LNCaP clone FGC (cell line): ENCODE measurements at regions not wholly inside any gene's neighbourhood (a gene's known extent, or its start where the extent isn't known, plus 50 kb on each side); places are given as distances from the start of the nearest gene placed in this dataset.

Experiments used
- DNase-seq: peaks from one replicate; pipeline ENCODE4 v3.0.0-alpha.2; 2011; ENCODE audit warnings: low read depth
- H3K4me3 ChIP-seq: 2 replicates; pipeline ENCODE4 v1.5.1; 2011; ENCODE audit warnings: mild to moderate bottlenecking, low read depth, low read length, control low read depth
- TF ChIP-seq, protein P1 (sequence below): IDR thresholded peaks from 2 replicates; pipeline ENCODE4 v1.5.1; 2012; ENCODE audit warnings: mild to moderate bottlenecking; ENCODE audit not compliant: control insufficient read depth, insufficient read depth; ENCODE audit errors: extremely low read depth

GRCh38 chr5:172573986-172574870 is 66.8 kb upstream of the NEURL1B start:
- TF ChIP-seq, protein P1, sequence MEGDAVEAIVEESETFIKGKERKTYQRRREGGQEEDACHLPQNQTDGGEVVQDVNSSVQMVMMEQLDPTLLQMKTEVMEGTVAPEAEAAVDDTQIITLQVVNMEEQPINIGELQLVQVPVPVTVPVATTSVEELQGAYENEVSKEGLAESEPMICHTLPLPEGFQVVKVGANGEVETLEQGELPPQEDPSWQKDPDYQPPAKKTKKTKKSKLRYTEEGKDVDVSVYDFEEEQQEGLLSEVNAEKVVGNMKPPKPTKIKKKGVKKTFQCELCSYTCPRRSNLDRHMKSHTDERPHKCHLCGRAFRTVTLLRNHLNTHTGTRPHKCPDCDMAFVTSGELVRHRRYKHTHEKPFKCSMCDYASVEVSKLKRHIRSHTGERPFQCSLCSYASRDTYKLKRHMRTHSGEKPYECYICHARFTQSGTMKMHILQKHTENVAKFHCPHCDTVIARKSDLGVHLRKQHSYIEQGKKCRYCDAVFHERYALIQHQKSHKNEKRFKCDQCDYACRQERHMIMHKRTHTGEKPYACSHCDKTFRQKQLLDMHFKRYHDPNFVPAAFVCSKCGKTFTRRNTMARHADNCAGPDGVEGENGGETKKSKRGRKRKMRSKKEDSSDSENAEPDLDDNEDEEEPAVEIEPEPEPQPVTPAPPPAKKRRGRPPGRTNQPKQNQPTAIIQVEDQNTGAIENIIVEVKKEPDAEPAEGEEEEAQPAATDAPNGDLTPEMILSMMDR, result no peak
- no peak for DNase-seq
- no peak overlapping the region for H3K4me3 ChIP-seq

DNA sequence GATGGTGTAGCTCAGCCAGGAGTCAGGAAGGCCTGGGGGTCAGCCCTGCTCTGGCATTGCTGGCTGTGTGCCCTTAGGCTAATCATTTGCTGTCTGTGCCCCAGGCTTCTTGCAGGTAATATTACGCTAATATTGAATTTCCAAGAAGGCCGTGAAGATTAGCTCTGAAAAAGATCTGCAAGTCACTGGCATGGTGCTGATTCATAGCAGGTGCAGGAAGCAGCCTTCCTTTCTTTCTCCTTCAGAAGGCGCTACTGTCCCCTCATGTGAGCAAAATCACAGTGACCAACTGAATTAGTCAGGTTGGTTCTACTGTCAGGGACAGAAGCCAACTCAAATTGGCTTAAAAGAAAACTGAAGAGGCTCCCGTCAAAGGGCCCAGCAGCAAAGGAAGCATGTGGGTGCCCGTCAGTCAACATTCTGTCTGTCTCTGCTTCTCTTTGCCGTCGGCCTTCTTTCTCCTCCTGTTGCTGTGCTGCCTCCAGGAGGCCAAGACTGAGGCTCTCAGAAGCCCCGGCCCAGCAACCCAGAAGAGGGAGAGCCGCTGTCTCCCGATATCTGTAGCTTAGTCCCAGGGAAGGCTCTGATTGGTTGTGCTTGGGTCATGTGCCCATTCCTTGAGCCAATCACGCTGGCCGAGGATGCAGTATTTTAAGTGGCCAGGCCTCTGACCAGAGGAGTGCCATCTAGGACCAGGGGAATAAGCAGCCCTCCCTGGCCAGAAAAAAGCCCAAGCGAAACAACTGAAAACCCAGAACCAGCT is 67.8 kb upstream of the NEURL1B start:
- no peak for DNase-seq
- TF ChIP-seq, protein P1, result no peak
- no peak overlapping the region for H3K4me3 ChIP-seq

DNA sequence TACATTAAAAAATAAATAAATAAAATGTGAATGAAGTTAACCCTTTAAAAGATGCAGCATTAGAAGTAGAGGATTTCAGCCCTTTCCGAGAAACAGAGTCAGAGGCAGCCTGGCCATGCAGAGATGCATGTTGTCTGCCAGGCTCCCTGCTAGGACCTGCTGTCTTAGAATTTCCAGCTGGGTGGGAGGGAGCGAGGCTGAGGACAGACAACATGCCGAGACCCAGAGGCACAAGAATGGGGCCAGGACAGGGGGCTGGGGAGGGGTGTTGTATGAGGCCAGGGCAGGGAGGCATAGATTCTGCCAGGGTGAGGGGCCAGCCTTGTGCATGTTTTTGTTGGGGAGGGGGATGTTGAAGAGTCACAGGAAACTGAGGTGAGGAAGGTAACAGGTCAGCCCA is 68.6 kb upstream of the NEURL1B start:
- H3K4me3 ChIP-seq, result no peak overlapping the region
- TF ChIP-seq, protein P1, result no peak
- no peak for DNase-seq

- TF ChIP-seq, protein P1, result no peak
- H3K4me3 ChIP-seq, result no peak overlapping the region
- no peak for DNase-seq
These were observed 69.2 kb upstream of the NEURL1B start for GRCh38 chr5:172571892-172572291.

DNA sequence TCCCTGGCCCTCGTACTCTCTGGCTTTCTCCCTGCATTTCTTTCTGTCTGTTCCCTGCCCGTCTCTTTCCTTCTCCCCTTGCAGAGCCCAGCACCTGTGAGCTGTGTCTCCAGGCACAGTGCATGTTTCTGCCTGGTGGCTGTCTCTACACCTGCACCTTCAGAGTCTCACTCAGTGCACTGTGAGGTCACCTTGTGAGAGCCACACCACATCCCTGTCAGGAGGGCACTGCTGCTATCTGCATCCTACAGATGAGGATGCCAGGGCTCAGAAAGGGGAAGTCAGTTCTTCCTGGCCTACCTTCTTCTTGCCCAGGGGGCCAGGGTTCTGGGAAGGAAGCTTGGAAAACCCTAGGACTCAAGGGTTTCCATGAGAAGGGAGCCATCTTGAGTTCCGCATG is 69.7 kb upstream of the NEURL1B start:
- TF ChIP-seq, protein P1, result no peak
- no peak overlapping the region for H3K4me3 ChIP-seq
- no peak for DNase-seq

- TF ChIP-seq, protein P1, result no peak
- H3K4me3 ChIP-seq, result no peak overlapping the region
- DNase-seq, result no peak
These were observed 70.3 kb upstream of the NEURL1B start for GRCh38 chr5:172570594-172571334.
